ENCODE measurements at regions not wholly inside any gene's neighbourhood (a gene's known extent, or its start where the extent isn't known, plus 50 kb on each side); places are given as distances from the start of the nearest gene placed in this dataset.

GRCh38 chr20:11585752-11586352 is 331.8 kb upstream of the BTBD3 start:
- Mint-ChIP-seq H3K9me3 (ENCODE audit: low read depth) (no peaks in the 10 kb centered on the region), H3K27me3 (ENCODE audit: low read depth) (peaks cover 1% of the 10 kb centered on the region), H3K4me3 (ENCODE audit: unreplicated experiment) (no peak overlapping the region), H3K36me3 (ENCODE audit: low read depth) (no peaks in the 10 kb centered on the region), H3K4me1 (ENCODE audit: low read depth) (no peaks in the 10 kb centered on the region), H3K27ac (ENCODE audit: unreplicated experiment) (no peak overlapping the region)
- TF ChIP-seq CTCF (IDR thresholded peaks at IDR 0.05) = peak; percentile 81
- no peak for DNase-seq (ENCODE audit: low spot score)

- H3K4me1 Mint-ChIP-seq (ENCODE audit: low read depth) = no peaks in the 10 kb centered on the region
- no peak for TF ChIP-seq CTCF (IDR thresholded peaks at IDR 0.05)
These were observed 328.8 kb upstream of the BTBD3 start for GRCh38 chr20:11588875-11589274.

GRCh38 chr20:11591965-11592364 is 325.7 kb upstream of the BTBD3 start:
- Mint-ChIP-seq H3K27me3 (ENCODE audit: low read depth) (no peaks in the 10 kb centered on the region), H3K9me3 (ENCODE audit: low read depth) (peaks cover 16% of the 10 kb centered on the region), H3K4me3 (ENCODE audit: unreplicated experiment) (no peak overlapping the region), H3K4me1 (ENCODE audit: low read depth) (no peaks in the 10 kb centered on the region), H3K36me3 (ENCODE audit: low read depth) (peaks cover 2% of the 10 kb centered on the region), H3K27ac (ENCODE audit: unreplicated experiment) (no peak overlapping the region)
- TF ChIP-seq CTCF (IDR thresholded peaks at IDR 0.05) = no peak
- DNase-seq (ENCODE audit: low spot score) = no peak

More at GRCh38 chr20:11588875-11589274, 328.8 kb upstream of the BTBD3 start:
- Mint-ChIP-seq H3K9me3 (ENCODE audit: low read depth) (peaks cover 16% of the 10 kb centered on the region), H3K27ac (ENCODE audit: unreplicated experiment) (no peak overlapping the region), H3K4me3 (ENCODE audit: unreplicated experiment) (no peak overlapping the region), H3K27me3 (ENCODE audit: low read depth) (peaks cover 1% of the 10 kb centered on the region), H3K36me3 (ENCODE audit: low read depth) (peaks cover 2% of the 10 kb centered on the region)
- no peak for DNase-seq (ENCODE audit: low spot score)

- Mint-ChIP-seq H3K27me3 (ENCODE audit: low read depth) (no peaks in the 10 kb centered on the region), H3K4me1 (ENCODE audit: low read depth) (no peaks in the 10 kb centered on the region), H3K9me3 (ENCODE audit: low read depth) (peaks cover 8% of the 10 kb centered on the region), H3K36me3 (ENCODE audit: low read depth) (no peaks in the 10 kb centered on the region), H3K4me3 (ENCODE audit: unreplicated experiment) (no peak overlapping the region), H3K27ac (ENCODE audit: unreplicated experiment) (no peak overlapping the region)
- no peak for DNase-seq (ENCODE audit: low spot score)
- TF ChIP-seq CTCF (IDR thresholded peaks at IDR 0.05) = no peak
These were observed 313.4 kb upstream of the BTBD3 start for GRCh38 chr20:11604339-11604738.

GRCh38 chr20:11607047-11607446 is 310.6 kb upstream of the BTBD3 start:
- TF ChIP-seq CTCF (IDR thresholded peaks at IDR 0.05) = no peak
- no peak overlapping the region for H3K27ac Mint-ChIP-seq (ENCODE audit: unreplicated experiment)
- H3K27me3 Mint-ChIP-seq (ENCODE audit: low read depth) = no peaks in the 10 kb centered on the region
- H3K4me1 Mint-ChIP-seq (ENCODE audit: low read depth) = no peaks in the 10 kb centered on the region
- H3K4me3 Mint-ChIP-seq (ENCODE audit: unreplicated experiment) = no peak overlapping the region
- no peak for DNase-seq (ENCODE audit: low spot score)
- no peaks in the 10 kb centered on the region for H3K36me3 Mint-ChIP-seq (ENCODE audit: low read depth)
- no peaks in the 10 kb centered on the region for H3K9me3 Mint-ChIP-seq (ENCODE audit: low read depth)
